ENCODE measurements at regions not wholly inside any gene's neighbourhood (a gene's known extent, or its start where the extent isn't known, plus 50 kb on each side); places are given as distances from the start of the nearest gene placed in this dataset.
"Not testable (repeated sequence)": the region's sequence is repeated elsewhere in the genome, so short reads cannot be mapped to it uniquely, and the experiment has no call there.

- not testable (repeated sequence) for H3K27ac ChIP-seq (ENCODE audit: low read depth, low read length, severe bottlenecking); H3K4me1 ChIP-seq (ENCODE audit: control insufficient read depth, insufficient read depth, low read length, poor library complexity, severe bottlenecking); H3K4me3 ChIP-seq (ENCODE audit: extremely low read depth, insufficient read depth, low read length, poor library complexity, severe bottlenecking); H3K36me3 ChIP-seq (ENCODE audit: control insufficient read depth, insufficient read depth, low read length); H3K9me3 ChIP-seq (ENCODE audit: control insufficient read depth, low read length)
- WGBS, 2 experiments (ENCODE audit: insufficient coverage in 2 of 2) = 83% methylated on average over 4 of the region's 8 CpGs; no CpG with 5 or more reads in 1 of the 2 experiments
These were observed 1136.6 kb downstream of the FSCB start for GRCh38 chr14:43370565-43370896.

- no peaks in the 10 kb centered on the region for H3K9me3 ChIP-seq (ENCODE audit: control insufficient read depth, low read length)
These were observed 1137.1 kb downstream of the FSCB start for GRCh38 chr14:43369710-43370564.

GRCh38 chr14:43362586-43362985 is 1144.5 kb downstream of the FSCB start:
- Histone ChIP-seq H3K4me1 (ENCODE audit: control insufficient read depth, insufficient read depth, low read length, poor library complexity, severe bottlenecking) (no peaks in the 10 kb centered on the region), H3K9me3 (ENCODE audit: control insufficient read depth, low read length) (no peaks in the 10 kb centered on the region), H3K4me3 (ENCODE audit: extremely low read depth, insufficient read depth, low read length, poor library complexity, severe bottlenecking) (no peak overlapping the region), H3K36me3 (ENCODE audit: control insufficient read depth, insufficient read depth, low read length) (no peaks in the 10 kb centered on the region), H3K27ac (ENCODE audit: low read depth, low read length, severe bottlenecking) (no peak overlapping the region)
- WGBS, 2 experiments (ENCODE audit: insufficient coverage in 2 of 2) = 82 to 92% methylated on average over 3 of the region's 3 CpGs

More at GRCh38 chr14:43369710-43370564, 1137.1 kb downstream of the FSCB start:
- H3K27ac ChIP-seq (ENCODE audit: low read depth, low read length, severe bottlenecking) = no peak overlapping the region
- no peaks in the 10 kb centered on the region for H3K4me1 ChIP-seq (ENCODE audit: control insufficient read depth, insufficient read depth, low read length, poor library complexity, severe bottlenecking)
- WGBS, 2 experiments (ENCODE audit: insufficient coverage in 2 of 2) = 96 to 99% methylated on average over 17 to 19 of the region's 21 CpGs
- H3K36me3 ChIP-seq (ENCODE audit: control insufficient read depth, insufficient read depth, low read length) = no peaks in the 10 kb centered on the region
- H3K4me3 ChIP-seq (ENCODE audit: extremely low read depth, insufficient read depth, low read length, poor library complexity, severe bottlenecking) = no peak overlapping the region

- H3K9me3 ChIP-seq (ENCODE audit: control insufficient read depth, low read length) = no peaks in the 10 kb centered on the region
- no peaks in the 10 kb centered on the region for H3K4me1 ChIP-seq (ENCODE audit: control insufficient read depth, insufficient read depth, low read length, poor library complexity, severe bottlenecking)
These were observed 1145.3 kb downstream of the FSCB start for GRCh38 chr14:43361751-43362150.

GRCh38 chr14:43360239-43360638 is 1146.8 kb downstream of the FSCB start:
- 64 to 72% methylated on average over 3 of the region's 3 CpGs for WGBS, 2 experiments (ENCODE audit: insufficient coverage in 2 of 2)
- no peaks in the 10 kb centered on the region for H3K9me3 ChIP-seq (ENCODE audit: control insufficient read depth, low read length)
- no peaks in the 10 kb centered on the region for H3K36me3 ChIP-seq (ENCODE audit: control insufficient read depth, insufficient read depth, low read length)
- H3K4me3 ChIP-seq (ENCODE audit: extremely low read depth, insufficient read depth, low read length, poor library complexity, severe bottlenecking) = no peak overlapping the region
- H3K4me1 ChIP-seq (ENCODE audit: control insufficient read depth, insufficient read depth, low read length, poor library complexity, severe bottlenecking) = no peaks in the 10 kb centered on the region
- no peak overlapping the region for H3K27ac ChIP-seq (ENCODE audit: low read depth, low read length, severe bottlenecking)

More at GRCh38 chr14:43361751-43362150, 1145.3 kb downstream of the FSCB start:
- no peak overlapping the region for H3K27ac ChIP-seq (ENCODE audit: low read depth, low read length, severe bottlenecking)
- no peaks in the 10 kb centered on the region for H3K36me3 ChIP-seq (ENCODE audit: control insufficient read depth, insufficient read depth, low read length)
- H3K4me3 ChIP-seq (ENCODE audit: extremely low read depth, insufficient read depth, low read length, poor library complexity, severe bottlenecking) = no peak overlapping the region

- 85 to 100% methylated on average over 1 to 4 of the region's 4 CpGs for WGBS, 2 experiments (ENCODE audit: insufficient coverage in 2 of 2)
These were observed 1147.8 kb downstream of the FSCB start for GRCh38 chr14:43359317-43359716.

GRCh38 chr14:43356979-43357545 is 1150.0 kb downstream of the FSCB start:
- no peaks in the 10 kb centered on the region for H3K9me3 ChIP-seq (ENCODE audit: control insufficient read depth, low read length)
- no peak overlapping the region for H3K27ac ChIP-seq (ENCODE audit: low read depth, low read length, severe bottlenecking)
- no peak overlapping the region for H3K4me3 ChIP-seq (ENCODE audit: extremely low read depth, insufficient read depth, low read length, poor library complexity, severe bottlenecking)
- no peaks in the 10 kb centered on the region for H3K36me3 ChIP-seq (ENCODE audit: control insufficient read depth, insufficient read depth, low read length)
- H3K4me1 ChIP-seq (ENCODE audit: control insufficient read depth, insufficient read depth, low read length, poor library complexity, severe bottlenecking) = no peaks in the 10 kb centered on the region

More at GRCh38 chr14:43359317-43359716, 1147.8 kb downstream of the FSCB start:
- H3K4me3 ChIP-seq (ENCODE audit: extremely low read depth, insufficient read depth, low read length, poor library complexity, severe bottlenecking) = no peak overlapping the region
- no peak overlapping the region for H3K27ac ChIP-seq (ENCODE audit: low read depth, low read length, severe bottlenecking)
- H3K9me3 ChIP-seq (ENCODE audit: control insufficient read depth, low read length) = no peaks in the 10 kb centered on the region
- H3K4me1 ChIP-seq (ENCODE audit: control insufficient read depth, insufficient read depth, low read length, poor library complexity, severe bottlenecking) = no peaks in the 10 kb centered on the region
- H3K36me3 ChIP-seq (ENCODE audit: control insufficient read depth, insufficient read depth, low read length) = no peaks in the 10 kb centered on the region

GRCh38 chr14:43356382-43356781 is 1150.7 kb downstream of the FSCB start:
- no peak overlapping the region for H3K27ac ChIP-seq (ENCODE audit: low read depth, low read length, severe bottlenecking)
- no peaks in the 10 kb centered on the region for H3K4me1 ChIP-seq (ENCODE audit: control insufficient read depth, insufficient read depth, low read length, poor library complexity, severe bottlenecking)
- H3K9me3 ChIP-seq (ENCODE audit: control insufficient read depth, low read length) = no peaks in the 10 kb centered on the region
- WGBS, 2 experiments (ENCODE audit: insufficient coverage in 2 of 2) = 83 to 100% methylated on average over 1 of the region's 1 CpG
- no peak overlapping the region for H3K4me3 ChIP-seq (ENCODE audit: extremely low read depth, insufficient read depth, low read length, poor library complexity, severe bottlenecking)
- no peaks in the 10 kb centered on the region for H3K36me3 ChIP-seq (ENCODE audit: control insufficient read depth, insufficient read depth, low read length)

GRCh38 chr14:43341921-43342320 is 1165.2 kb downstream of the FSCB start:
- no peaks in the 10 kb centered on the region for H3K4me1 ChIP-seq (ENCODE audit: control insufficient read depth, insufficient read depth, low read length, poor library complexity, severe bottlenecking)
- no peaks in the 10 kb centered on the region for H3K36me3 ChIP-seq (ENCODE audit: control insufficient read depth, insufficient read depth, low read length)
- 87 to 90% methylated on average over 2 to 3 of the region's 3 CpGs for WGBS, 2 experiments (ENCODE audit: insufficient coverage in 2 of 2)
- no peaks in the 10 kb centered on the region for H3K9me3 ChIP-seq (ENCODE audit: control insufficient read depth, low read length)
- H3K27ac ChIP-seq (ENCODE audit: low read depth, low read length, severe bottlenecking) = no peak overlapping the region
- no peak overlapping the region for H3K4me3 ChIP-seq (ENCODE audit: extremely low read depth, insufficient read depth, low read length, poor library complexity, severe bottlenecking)

- WGBS, 2 experiments (ENCODE audit: insufficient coverage in 2 of 2) = no CpG with 5 or more reads among the region's 1 CpG
- H3K27ac ChIP-seq (ENCODE audit: low read depth, low read length, severe bottlenecking) = no peak overlapping the region
- no peaks in the 10 kb centered on the region for H3K36me3 ChIP-seq (ENCODE audit: control insufficient read depth, insufficient read depth, low read length)
- H3K9me3 ChIP-seq (ENCODE audit: control insufficient read depth, low read length) = no peaks in the 10 kb centered on the region
- no peaks in the 10 kb centered on the region for H3K4me1 ChIP-seq (ENCODE audit: control insufficient read depth, insufficient read depth, low read length, poor library complexity, severe bottlenecking)
- H3K4me3 ChIP-seq (ENCODE audit: extremely low read depth, insufficient read depth, low read length, poor library complexity, severe bottlenecking) = no peak overlapping the region
These were observed 1168.4 kb downstream of the FSCB start for GRCh38 chr14:43338713-43339112.

GRCh38 chr14:43336351-43336750 is 1170.7 kb downstream of the FSCB start:
- H3K9me3 ChIP-seq (ENCODE audit: control insufficient read depth, low read length) = no peaks in the 10 kb centered on the region
- H3K4me3 ChIP-seq (ENCODE audit: extremely low read depth, insufficient read depth, low read length, poor library complexity, severe bottlenecking) = no peak overlapping the region
- no peaks in the 10 kb centered on the region for H3K4me1 ChIP-seq (ENCODE audit: control insufficient read depth, insufficient read depth, low read length, poor library complexity, severe bottlenecking)
- H3K36me3 ChIP-seq (ENCODE audit: control insufficient read depth, insufficient read depth, low read length) = no peaks in the 10 kb centered on the region
- 70 to 100% methylated on average over 1 to 2 of the region's 2 CpGs for WGBS, 2 experiments (ENCODE audit: insufficient coverage in 2 of 2)
- H3K27ac ChIP-seq (ENCODE audit: low read depth, low read length, severe bottlenecking) = no peak overlapping the region
